ENCODE measurements at regions not wholly inside any gene's neighbourhood (a gene's known extent, or its start where the extent isn't known, plus 50 kb on each side); places are given as distances from the start of the nearest gene placed in this dataset.

- TF ChIP-seq CTCF (conservative IDR thresholded peaks at IDR 0.05) (no peak), ZFX (IDR thresholded peaks at IDR 0.05) (no peak)
Measured at GRCh38 chr2:40872580-40872979, 420.7 kb upstream of the SLC8A1 start.
